MM.1S (cell line): ENCODE measurements at regions not wholly inside any gene's neighbourhood (a gene's known extent, or its start where the extent isn't known, plus 50 kb on each side); places are given as distances from the start of the nearest gene placed in this dataset.

Experiments
- CTCF ChIP-seq: fragments of 300-600 bp; sonication (generic); IDR thresholded peaks from 2 replicates; pipeline ENCODE4 v1.5.1; 2016; ENCODE audit warnings: antibody characterized with exemption, low read length, mixed read lengths
- EZH2 ChIP-seq: fragments of 300-600 bp; sonication (generic); optimal IDR thresholded peaks from 2 replicates; pipeline ENCODE3; 2017; ENCODE audit warnings: low read depth, mild to moderate bottlenecking, antibody characterized with exemption, low read length, mixed read lengths

GRCh38 chr14:53609009-53609408 is 347.6 kb downstream of the BMP4 start:
- TF ChIP-seq CTCF, result no peak
- TF ChIP-seq EZH2, result no peak
